Heart left ventricle (tissue), 13 donors: ENCODE measurements at regions not wholly inside any gene's neighbourhood (a gene's known extent, or its start where the extent isn't known, plus 50 kb on each side); places are given as distances from the start of the nearest gene placed in this dataset.

Experiments used
- POLR2A ChIP-seq, 2 donors: fragments of 450-650 bp; IDR thresholded peaks; one replicate each; pipeline ENCODE4 v1.6.1; 2017; ENCODE audit warnings: antibody characterized with exemption in 2 of 2, mild to moderate bottlenecking in 2 of 2, moderate library complexity in 2 of 2
- TF ChIP-seq, protein P1 (sequence below), 12 donors: fragments of 200-600 bp; sonication (generic) in 4 of 12; IDR thresholded peaks; one replicate each; pipeline versions ENCODE4 v1.5.0 to v1.8.0; 2018 to 2022; ENCODE audit warnings: antibody characterized with exemption in 12 of 12, mild to moderate bottlenecking in 5 of 12
- donor health status: ischemic (EF 13 %, LVEDD 7.1; RV severe dilation, severe dysfunction).
- donor health status: DM: no; HTN: yes; CAD: no.
- donor health status: DM: no; HTN: no; CAD: no.
- donor health status: ischemic (EF 25% LVEDD 6.9; RV normal size, moderate dysfunction).
- donor health status: ischemic (EF 25% LVEDD 5.7; RV mildly dilated, moderate dysfunction).
- donor health status: ischemic (EF 35%, LVEDD 5.7; RV mildly dilated, moderate dysfunction).
- donor health status: nonischemic (EF 11% LVEDD 7.7; RV severe dilation, severe dysfunction).
- donor health status: DM: yes; HTN: yes; CAD: no.
- donor health status: PGD.
- donor health status: ischemic (EF 29% LVEDD 5.4; RV normal size, mild dysfunction).
- donor health status: nonischemic (EF 23%, LVEDD 6.1; RV moderate dilation, normal function).

DNA sequence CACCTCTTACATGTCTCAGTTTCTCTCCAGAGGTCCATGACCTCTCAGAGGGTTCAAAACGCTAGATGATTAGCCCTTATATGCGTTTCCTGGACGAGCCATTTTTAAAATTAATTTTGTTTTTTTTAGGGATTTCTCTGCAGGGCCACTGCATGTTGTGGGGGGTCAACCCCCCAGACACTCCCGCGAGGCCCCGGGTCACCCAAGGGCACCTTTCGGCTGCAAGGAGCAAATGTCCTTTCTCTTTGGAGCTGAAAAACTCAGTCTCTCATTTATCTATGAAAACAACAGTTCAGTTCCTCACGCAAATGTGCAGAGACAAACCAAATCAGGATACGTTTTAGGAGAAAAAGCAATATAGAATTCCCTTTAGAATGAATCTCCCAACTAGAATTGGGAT lies 944.3 kb upstream of the SEMA6D start:
- TF ChIP-seq, protein P1, sequence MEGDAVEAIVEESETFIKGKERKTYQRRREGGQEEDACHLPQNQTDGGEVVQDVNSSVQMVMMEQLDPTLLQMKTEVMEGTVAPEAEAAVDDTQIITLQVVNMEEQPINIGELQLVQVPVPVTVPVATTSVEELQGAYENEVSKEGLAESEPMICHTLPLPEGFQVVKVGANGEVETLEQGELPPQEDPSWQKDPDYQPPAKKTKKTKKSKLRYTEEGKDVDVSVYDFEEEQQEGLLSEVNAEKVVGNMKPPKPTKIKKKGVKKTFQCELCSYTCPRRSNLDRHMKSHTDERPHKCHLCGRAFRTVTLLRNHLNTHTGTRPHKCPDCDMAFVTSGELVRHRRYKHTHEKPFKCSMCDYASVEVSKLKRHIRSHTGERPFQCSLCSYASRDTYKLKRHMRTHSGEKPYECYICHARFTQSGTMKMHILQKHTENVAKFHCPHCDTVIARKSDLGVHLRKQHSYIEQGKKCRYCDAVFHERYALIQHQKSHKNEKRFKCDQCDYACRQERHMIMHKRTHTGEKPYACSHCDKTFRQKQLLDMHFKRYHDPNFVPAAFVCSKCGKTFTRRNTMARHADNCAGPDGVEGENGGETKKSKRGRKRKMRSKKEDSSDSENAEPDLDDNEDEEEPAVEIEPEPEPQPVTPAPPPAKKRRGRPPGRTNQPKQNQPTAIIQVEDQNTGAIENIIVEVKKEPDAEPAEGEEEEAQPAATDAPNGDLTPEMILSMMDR (IDR thresholded peaks at IDR 0.05) = no peak
- no peak for TF ChIP-seq POLR2A (IDR thresholded peaks at IDR 0.05)
